ENCODE measurements at regions not wholly inside any gene's neighbourhood (a gene's known extent, or its start where the extent isn't known, plus 50 kb on each side); places are given as distances from the start of the nearest gene placed in this dataset.
"Not testable (repeated sequence)": the region's sequence is repeated elsewhere in the genome, so short reads cannot be mapped to it uniquely, and the experiment has no call there.

DNA sequence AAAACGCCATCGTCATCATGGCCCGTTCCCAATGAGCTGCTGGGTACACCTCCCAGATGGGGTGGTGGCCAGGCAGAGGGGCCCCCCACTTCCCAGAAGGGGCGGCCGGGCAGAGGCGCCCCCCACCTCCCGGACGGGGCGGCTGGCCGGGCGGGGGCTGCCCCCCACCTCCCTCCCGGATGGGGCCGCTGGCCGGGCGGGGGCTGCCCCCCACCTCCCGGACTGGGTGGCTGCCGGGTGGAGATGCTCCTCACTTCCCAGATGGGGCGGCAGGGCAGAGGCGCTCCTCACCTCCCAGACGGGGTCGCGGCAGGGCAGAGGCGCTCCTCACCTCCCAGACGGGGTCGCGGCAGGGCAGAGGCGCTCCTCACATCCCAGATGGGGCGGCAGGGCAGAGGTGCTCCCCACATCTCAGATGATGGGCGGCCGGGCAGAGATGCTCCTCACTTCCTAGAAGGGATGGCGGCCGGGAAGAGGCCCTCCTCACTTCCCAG lies 215.4 kb upstream of the TBL1XR1 start:
- TF ChIP-seq CTCF (conservative IDR thresholded peaks at IDR 0.05 in 1 of 2, IDR thresholded peaks at IDR 0.05 in 1 of 2; ENCODE audit: extremely low read depth in 1 of 2, insufficient read depth in 1 of 2, low read depth in 1 of 2, low read length in 2 of 2); EZH2 (IDR thresholded peaks at IDR 0.05; ENCODE audit: borderline replicate concordance, low read length): not testable (repeated sequence)

All from mammary epithelial cell (primary cell).